ENCODE measurements at regions not wholly inside any gene's neighbourhood (a gene's known extent, or its start where the extent isn't known, plus 50 kb on each side); places are given as distances from the start of the nearest gene placed in this dataset.

DNA sequence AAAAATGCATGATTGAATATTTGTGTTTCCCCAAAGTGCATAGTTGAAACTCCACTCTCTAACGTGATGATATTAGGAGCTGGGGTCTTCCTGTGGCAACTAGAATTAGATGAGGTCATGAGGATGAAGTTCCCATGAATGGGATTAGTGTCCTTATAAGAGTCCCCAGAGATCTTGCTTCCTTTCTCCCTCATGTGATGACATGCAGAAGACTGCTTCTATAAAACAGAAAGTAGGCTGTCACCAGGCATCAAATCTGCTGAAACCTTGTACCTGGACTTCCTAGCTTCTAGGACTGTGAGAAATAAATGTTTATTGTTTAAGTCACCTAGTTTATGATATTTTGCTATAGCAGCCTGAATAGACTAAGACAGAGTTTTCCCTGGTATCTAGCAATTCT is 586.5 kb upstream of the EPHA7 start:
- TF ChIP-seq, protein P1, sequence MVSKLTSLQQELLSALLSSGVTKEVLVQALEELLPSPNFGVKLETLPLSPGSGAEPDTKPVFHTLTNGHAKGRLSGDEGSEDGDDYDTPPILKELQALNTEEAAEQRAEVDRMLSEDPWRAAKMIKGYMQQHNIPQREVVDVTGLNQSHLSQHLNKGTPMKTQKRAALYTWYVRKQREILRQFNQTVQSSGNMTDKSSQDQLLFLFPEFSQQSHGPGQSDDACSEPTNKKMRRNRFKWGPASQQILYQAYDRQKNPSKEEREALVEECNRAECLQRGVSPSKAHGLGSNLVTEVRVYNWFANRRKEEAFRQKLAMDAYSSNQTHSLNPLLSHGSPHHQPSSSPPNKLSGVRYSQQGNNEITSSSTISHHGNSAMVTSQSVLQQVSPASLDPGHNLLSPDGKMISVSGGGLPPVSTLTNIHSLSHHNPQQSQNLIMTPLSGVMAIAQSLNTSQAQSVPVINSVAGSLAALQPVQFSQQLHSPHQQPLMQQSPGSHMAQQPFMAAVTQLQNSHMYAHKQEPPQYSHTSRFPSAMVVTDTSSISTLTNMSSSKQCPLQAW (CRISPR knock-in tag; IDR thresholded peaks at IDR 0.05) = no peak
- TF ChIP-seq PHB2 (IDR thresholded peaks at IDR 0.05; ENCODE audit: partially characterized antibody) (no peak), POLR2A (IDR thresholded peaks at IDR 0.05; ENCODE audit: insufficient read depth in 1 of 2, low read depth in 2 of 2, low read length in 2 of 2) (no peak), ARID2 (CRISPR knock-in tag; IDR thresholded peaks at IDR 0.05; ENCODE audit: borderline replicate concordance) (no peak)
- TF ChIP-seq, protein P2, sequence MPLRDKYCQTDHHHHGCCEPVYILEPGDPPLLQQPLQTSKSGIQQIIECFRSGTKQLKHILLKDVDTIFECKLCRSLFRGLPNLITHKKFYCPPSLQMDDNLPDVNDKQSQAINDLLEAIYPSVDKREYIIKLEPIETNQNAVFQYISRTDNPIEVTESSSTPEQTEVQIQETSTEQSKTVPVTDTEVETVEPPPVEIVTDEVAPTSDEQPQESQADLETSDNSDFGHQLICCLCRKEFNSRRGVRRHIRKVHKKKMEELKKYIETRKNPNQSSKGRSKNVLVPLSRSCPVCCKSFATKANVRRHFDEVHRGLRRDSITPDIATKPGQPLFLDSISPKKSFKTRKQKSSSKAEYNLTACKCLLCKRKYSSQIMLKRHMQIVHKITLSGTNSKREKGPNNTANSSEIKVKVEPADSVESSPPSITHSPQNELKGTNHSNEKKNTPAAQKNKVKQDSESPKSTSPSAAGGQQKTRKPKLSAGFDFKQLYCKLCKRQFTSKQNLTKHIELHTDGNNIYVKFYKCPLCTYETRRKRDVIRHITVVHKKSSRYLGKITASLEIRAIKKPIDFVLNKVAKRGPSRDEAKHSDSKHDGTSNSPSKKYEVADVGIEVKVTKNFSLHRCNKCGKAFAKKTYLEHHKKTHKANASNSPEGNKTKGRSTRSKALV (CRISPR knock-in tag; IDR thresholded peaks at IDR 0.05) = no peak
- TF ChIP-seq, protein P3, sequence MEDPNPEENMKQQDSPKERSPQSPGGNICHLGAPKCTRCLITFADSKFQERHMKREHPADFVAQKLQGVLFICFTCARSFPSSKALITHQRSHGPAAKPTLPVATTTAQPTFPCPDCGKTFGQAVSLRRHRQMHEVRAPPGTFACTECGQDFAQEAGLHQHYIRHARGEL (CRISPR knock-in tag; IDR thresholded peaks at IDR 0.05) = no peak
- TF ChIP-seq, protein P4, sequence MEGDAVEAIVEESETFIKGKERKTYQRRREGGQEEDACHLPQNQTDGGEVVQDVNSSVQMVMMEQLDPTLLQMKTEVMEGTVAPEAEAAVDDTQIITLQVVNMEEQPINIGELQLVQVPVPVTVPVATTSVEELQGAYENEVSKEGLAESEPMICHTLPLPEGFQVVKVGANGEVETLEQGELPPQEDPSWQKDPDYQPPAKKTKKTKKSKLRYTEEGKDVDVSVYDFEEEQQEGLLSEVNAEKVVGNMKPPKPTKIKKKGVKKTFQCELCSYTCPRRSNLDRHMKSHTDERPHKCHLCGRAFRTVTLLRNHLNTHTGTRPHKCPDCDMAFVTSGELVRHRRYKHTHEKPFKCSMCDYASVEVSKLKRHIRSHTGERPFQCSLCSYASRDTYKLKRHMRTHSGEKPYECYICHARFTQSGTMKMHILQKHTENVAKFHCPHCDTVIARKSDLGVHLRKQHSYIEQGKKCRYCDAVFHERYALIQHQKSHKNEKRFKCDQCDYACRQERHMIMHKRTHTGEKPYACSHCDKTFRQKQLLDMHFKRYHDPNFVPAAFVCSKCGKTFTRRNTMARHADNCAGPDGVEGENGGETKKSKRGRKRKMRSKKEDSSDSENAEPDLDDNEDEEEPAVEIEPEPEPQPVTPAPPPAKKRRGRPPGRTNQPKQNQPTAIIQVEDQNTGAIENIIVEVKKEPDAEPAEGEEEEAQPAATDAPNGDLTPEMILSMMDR (CRISPR knock-in tag; IDR thresholded peaks at IDR 0.05) = no peak
- TF ChIP-seq, protein P5, sequence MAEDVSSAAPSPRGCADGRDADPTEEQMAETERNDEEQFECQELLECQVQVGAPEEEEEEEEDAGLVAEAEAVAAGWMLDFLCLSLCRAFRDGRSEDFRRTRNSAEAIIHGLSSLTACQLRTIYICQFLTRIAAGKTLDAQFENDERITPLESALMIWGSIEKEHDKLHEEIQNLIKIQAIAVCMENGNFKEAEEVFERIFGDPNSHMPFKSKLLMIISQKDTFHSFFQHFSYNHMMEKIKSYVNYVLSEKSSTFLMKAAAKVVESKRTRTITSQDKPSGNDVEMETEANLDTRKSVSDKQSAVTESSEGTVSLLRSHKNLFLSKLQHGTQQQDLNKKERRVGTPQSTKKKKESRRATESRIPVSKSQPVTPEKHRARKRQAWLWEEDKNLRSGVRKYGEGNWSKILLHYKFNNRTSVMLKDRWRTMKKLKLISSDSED (CRISPR knock-in tag; IDR thresholded peaks at IDR 0.05) = no peak

Measured in HepG2 (cell line).